Colonic mucosa (tissue), 4 donors: ENCODE measurements at regions not wholly inside any gene's neighbourhood (a gene's known extent, or its start where the extent isn't known, plus 50 kb on each side); places are given as distances from the start of the nearest gene placed in this dataset.
A peak's percentile ranks its signal among the peaks of the same experiment; 100 is the strongest.

ENCODE experiments used
- DNase-seq: peaks from one replicate; pipeline ENCODE4 v3.0.0-alpha.2; 2020
- H3K27ac ChIP-seq: fragments of 200-600 bp; one replicate; pipeline ENCODE4 v1.8.0; 2021
- H3K27me3 ChIP-seq: fragments of 200-600 bp; one replicate; pipeline ENCODE4 v1.8.0; 2021
- H3K36me3 ChIP-seq: fragments of 200-600 bp; one replicate; pipeline ENCODE4 v1.8.0; 2021
- H3K4me1 ChIP-seq: fragments of 200-600 bp; one replicate; pipeline ENCODE4 v1.8.0; 2021; ENCODE audit warnings: mild to moderate bottlenecking
- H3K4me3 ChIP-seq: fragments of 200-600 bp; one replicate; pipeline ENCODE4 v1.8.0; 2021
- H3K9ac ChIP-seq, 2 donors: one replicate each; pipeline ENCODE4 v1.7.0; 2013; ENCODE audit warnings: control low read depth in 2 of 2, low read depth in 2 of 2, low read length in 2 of 2
- H3K9me3 ChIP-seq: fragments of 200-600 bp; one replicate; pipeline ENCODE4 v1.8.0; 2021
- intact Hi-C: fragments of 100-400 bp; cut with DNase I; formaldehyde crosslinking; loops from one replicate; pipeline ENCODE4 v1.14.1; 2022
- TF ChIP-seq, protein P1 (sequence below): fragments of 200-600 bp; IDR thresholded peaks from one replicate; pipeline ENCODE4 v1.8.0; 2022; ENCODE audit warnings: antibody characterized with exemption, mild to moderate bottlenecking
- donor health status: healthy.
- donor health status: DM: no; HTN: no; CAD: no.
- donor health status: DM: no; HTN: no; CAD: no.

- DNase-seq, result no peak
- no peaks in the 10 kb centered on the region for H3K27me3 ChIP-seq
- no peak overlapping the region for H3K4me3 ChIP-seq
- no peaks in the 10 kb centered on the region for H3K36me3 ChIP-seq
- no peak overlapping the region for H3K27ac ChIP-seq
- H3K9me3 ChIP-seq, result no peaks in the 10 kb centered on the region
- H3K4me1 ChIP-seq, result no peaks in the 10 kb centered on the region
- TF ChIP-seq, protein P1, sequence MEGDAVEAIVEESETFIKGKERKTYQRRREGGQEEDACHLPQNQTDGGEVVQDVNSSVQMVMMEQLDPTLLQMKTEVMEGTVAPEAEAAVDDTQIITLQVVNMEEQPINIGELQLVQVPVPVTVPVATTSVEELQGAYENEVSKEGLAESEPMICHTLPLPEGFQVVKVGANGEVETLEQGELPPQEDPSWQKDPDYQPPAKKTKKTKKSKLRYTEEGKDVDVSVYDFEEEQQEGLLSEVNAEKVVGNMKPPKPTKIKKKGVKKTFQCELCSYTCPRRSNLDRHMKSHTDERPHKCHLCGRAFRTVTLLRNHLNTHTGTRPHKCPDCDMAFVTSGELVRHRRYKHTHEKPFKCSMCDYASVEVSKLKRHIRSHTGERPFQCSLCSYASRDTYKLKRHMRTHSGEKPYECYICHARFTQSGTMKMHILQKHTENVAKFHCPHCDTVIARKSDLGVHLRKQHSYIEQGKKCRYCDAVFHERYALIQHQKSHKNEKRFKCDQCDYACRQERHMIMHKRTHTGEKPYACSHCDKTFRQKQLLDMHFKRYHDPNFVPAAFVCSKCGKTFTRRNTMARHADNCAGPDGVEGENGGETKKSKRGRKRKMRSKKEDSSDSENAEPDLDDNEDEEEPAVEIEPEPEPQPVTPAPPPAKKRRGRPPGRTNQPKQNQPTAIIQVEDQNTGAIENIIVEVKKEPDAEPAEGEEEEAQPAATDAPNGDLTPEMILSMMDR, result no peak
- intact Hi-C loops, result no loop called here
- H3K9ac ChIP-seq, result no peak overlapping the region
Observed at GRCh38 chr13:89034015-89034414, 1362.8 kb downstream of the SLITRK5 start.

- no peak for DNase-seq
- Histone ChIP-seq H3K36me3 (no peaks in the 10 kb centered on the region), H3K4me3 (no peak overlapping the region), H3K9me3 (no peaks in the 10 kb centered on the region), H3K27ac (no peak overlapping the region), H3K4me1 (no peaks in the 10 kb centered on the region), H3K9ac (no peak overlapping the region), H3K27me3 (no peaks in the 10 kb centered on the region)
- intact Hi-C loops, result no loop called here
- TF ChIP-seq, protein P1, result no peak
Observed at GRCh38 chr13:89052699-89053098, 1381.5 kb downstream of the SLITRK5 start.

DNA sequence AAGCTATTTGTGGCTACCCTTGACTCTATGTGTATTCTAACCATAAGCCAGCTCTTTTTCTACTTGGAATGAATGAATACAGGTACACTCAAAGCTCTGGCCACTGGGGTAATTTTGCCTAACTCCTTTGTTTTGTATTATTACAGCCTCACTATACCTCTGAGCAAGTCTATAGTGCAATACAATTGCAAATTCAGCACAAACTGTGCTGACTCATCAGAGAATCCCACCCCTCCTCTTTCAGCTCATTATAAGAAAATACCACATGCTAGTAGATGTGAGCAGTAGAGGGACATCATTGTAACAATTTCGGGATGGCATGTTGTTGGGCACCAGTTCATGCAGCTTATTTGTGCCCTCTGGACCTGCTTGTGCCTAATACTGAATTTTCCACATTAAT, 1382.2 kb downstream of the SLITRK5 start:
- TF ChIP-seq, protein P1, result no peak
- H3K4me3 ChIP-seq, result no peak overlapping the region
- no peaks in the 10 kb centered on the region for H3K4me1 ChIP-seq
- H3K36me3 ChIP-seq, result no peaks in the 10 kb centered on the region
- no peaks in the 10 kb centered on the region for H3K9me3 ChIP-seq
- intact Hi-C loops, result no loop called here
- DNase-seq, result no peak
- no peaks in the 10 kb centered on the region for H3K27me3 ChIP-seq
- H3K27ac ChIP-seq, result no peak overlapping the region
- no peak overlapping the region for H3K9ac ChIP-seq

- no peak overlapping the region for H3K4me3 ChIP-seq
- no peak overlapping the region for H3K27ac ChIP-seq
- H3K4me1 ChIP-seq, result no peaks in the 10 kb centered on the region
- intact Hi-C loops, result no loop called here
- no peaks in the 10 kb centered on the region for H3K27me3 ChIP-seq
- H3K36me3 ChIP-seq, result no peaks in the 10 kb centered on the region
- no peak for DNase-seq
- no peak overlapping the region for H3K9ac ChIP-seq
- TF ChIP-seq, protein P1, result no peak
- no peaks in the 10 kb centered on the region for H3K9me3 ChIP-seq
Observed at GRCh38 chr13:89057274-89057673, 1386.1 kb downstream of the SLITRK5 start.

GRCh38 chr13:89057862-89058261, 1386.7 kb downstream of the SLITRK5 start:
- TF ChIP-seq, protein P1, result no peak
- Histone ChIP-seq H3K36me3 (no peaks in the 10 kb centered on the region), H3K9ac (no peak overlapping the region), H3K27me3 (no peaks in the 10 kb centered on the region), H3K27ac (no peak overlapping the region), H3K4me3 (no peak overlapping the region), H3K9me3 (no peaks in the 10 kb centered on the region), H3K4me1 (no peaks in the 10 kb centered on the region)
- intact Hi-C loops, result no loop called here
- no peak for DNase-seq

GRCh38 chr13:89061821-89062220, 1390.7 kb downstream of the SLITRK5 start:
- H3K4me1 ChIP-seq, result no peaks in the 10 kb centered on the region
- no peak overlapping the region for H3K4me3 ChIP-seq
- H3K9ac ChIP-seq, result no peak overlapping the region
- H3K36me3 ChIP-seq, result no peaks in the 10 kb centered on the region
- no peaks in the 10 kb centered on the region for H3K9me3 ChIP-seq
- DNase-seq, result peak; percentile 33
- TF ChIP-seq, protein P1, result no peak
- intact Hi-C loops, result no loop called here
- H3K27ac ChIP-seq, result peak overlapping the region; percentile 13
- H3K27me3 ChIP-seq, result no peaks in the 10 kb centered on the region
